Lower leg skin (tissue), 4 donors: ENCODE measurements at regions not wholly inside any gene's neighbourhood (a gene's known extent, or its start where the extent isn't known, plus 50 kb on each side); places are given as distances from the start of the nearest gene placed in this dataset.

Source experiments
- DNase-seq, 2 donors: peaks; one replicate each; pipeline ENCODE4 v3.0.0-alpha.2; 2019; ENCODE audit warnings: low spot score in 2 of 2
- H3K4me3 ChIP-seq: fragments of 200-600 bp; sonication (generic); 2 replicates; pipeline ENCODE4 v1.5.1; 2017; ENCODE audit warnings: mild to moderate bottlenecking, low read depth; ENCODE audit not compliant: poor library complexity, severe bottlenecking
- CTCF ChIP-seq, 3 donors: fragments of 450-650 bp; IDR thresholded peaks; one replicate each; pipeline ENCODE4 v1.5.1; 2016; ENCODE audit warnings: antibody characterized with exemption in 3 of 3, mild to moderate bottlenecking in 3 of 3, moderate library complexity in 2 of 3
- POLR2A ChIP-seq, 2 donors: fragments of 450-650 bp; IDR thresholded peaks; one replicate each; pipeline ENCODE4 v1.6.1; 2016 to 2017; ENCODE audit warnings: antibody characterized with exemption in 2 of 2, mild to moderate bottlenecking in 1 of 2, moderate library complexity in 1 of 2
- WGBS, 2 donors: methylation state at CpG; one replicate each; pipeline ENCODE4 v1.1.5; 2018; 5-methylcytosine and 5-hydroxymethylcytosine counted together
- intact Hi-C: fragments of 100-400 bp; cut with DNase I; formaldehyde crosslinking; loops from one replicate; pipeline ENCODE4 v1.15.0; 2023; ENCODE audit warnings: low total_unique reads

GRCh38 chr12:17372508-17372907 is 717.5 kb downstream of the RERGL start:
- no peak overlapping the region for H3K4me3 ChIP-seq
- 14 to 31% methylated on average over 1 of the region's 1 CpG for WGBS, 2 donors
- intact Hi-C loops = no loop called here
- no peak for TF ChIP-seq CTCF (IDR thresholded peaks at IDR 0.05)
- TF ChIP-seq POLR2A (IDR thresholded peaks at IDR 0.05) = no peak
- no peak for DNase-seq

DNA sequence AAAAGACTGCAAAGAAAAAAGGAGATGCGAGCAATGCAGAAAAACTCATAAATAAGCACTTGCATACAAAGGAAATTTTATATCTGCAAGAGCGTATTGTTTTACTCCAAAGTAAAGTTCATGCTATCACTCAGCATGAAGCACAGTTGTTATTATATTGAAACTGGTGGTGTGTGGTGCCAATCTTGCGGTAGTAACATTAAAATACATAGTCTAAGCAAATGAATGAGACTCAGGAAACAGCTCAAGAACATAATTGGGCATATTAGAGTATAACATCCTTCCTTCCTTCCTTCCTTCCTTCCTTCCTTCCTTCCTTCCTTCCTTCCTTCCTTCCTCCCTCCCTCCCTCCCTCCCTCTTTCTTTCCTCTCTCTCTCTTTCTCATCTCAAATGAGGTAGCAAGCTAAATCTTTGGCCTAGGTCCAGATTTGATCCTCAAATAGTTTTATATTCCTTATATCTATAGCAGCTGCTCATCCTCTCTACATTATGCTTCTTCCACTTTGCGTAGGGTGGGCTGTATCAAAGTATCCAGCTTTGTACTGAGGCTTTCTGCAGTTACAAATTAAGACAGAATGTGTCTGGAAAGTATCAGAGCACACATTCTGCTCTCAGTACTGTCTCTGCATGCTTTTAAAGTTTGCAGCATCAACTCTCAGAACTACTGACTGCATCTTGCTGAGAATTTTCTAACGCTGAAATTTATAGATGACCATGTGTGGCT is 718.3 kb downstream of the RERGL start:
- WGBS, 2 donors = 60 to 65% methylated on average over 5 of the region's 5 CpGs
- DNase-seq = no peak
- intact Hi-C loops = no loop called here
- TF ChIP-seq POLR2A (IDR thresholded peaks at IDR 0.05) = no peak
- no peak for TF ChIP-seq CTCF (IDR thresholded peaks at IDR 0.05)
- no peak overlapping the region for H3K4me3 ChIP-seq

GRCh38 chr12:17370621-17371020 is 719.4 kb downstream of the RERGL start:
- DNase-seq = no peak
- intact Hi-C loops = no loop called here
- no peak overlapping the region for H3K4me3 ChIP-seq
- TF ChIP-seq CTCF (IDR thresholded peaks at IDR 0.05) = no peak
- no peak for TF ChIP-seq POLR2A (IDR thresholded peaks at IDR 0.05)

GRCh38 chr12:17369556-17369955 is 720.4 kb downstream of the RERGL start:
- H3K4me3 ChIP-seq = no peak overlapping the region
- TF ChIP-seq CTCF (IDR thresholded peaks at IDR 0.05) = no peak
- no peak for TF ChIP-seq POLR2A (IDR thresholded peaks at IDR 0.05)
- no peak for DNase-seq
- intact Hi-C loops = no loop called here
- WGBS, 2 donors = 67 to 69% methylated on average over 1 of the region's 1 CpG

DNA sequence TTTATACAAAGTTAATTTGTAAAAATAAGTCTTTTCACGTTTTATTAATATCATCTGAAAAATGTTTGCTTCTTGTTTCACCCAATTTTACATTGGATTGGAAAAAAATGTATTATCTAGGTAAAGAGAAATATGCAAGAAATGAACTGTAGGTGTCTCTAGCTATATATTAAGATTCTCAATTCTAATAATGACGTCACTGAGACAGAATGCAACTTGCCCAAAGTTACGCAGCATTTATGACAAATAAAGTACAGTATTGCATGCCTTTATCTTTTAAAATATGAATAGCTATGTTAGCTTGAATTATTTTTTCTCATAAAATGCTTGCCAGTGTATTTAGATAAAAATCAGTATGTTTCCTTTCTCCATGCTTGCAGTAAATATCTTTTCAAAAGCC is 728.8 kb downstream of the RERGL start:
- TF ChIP-seq POLR2A (IDR thresholded peaks at IDR 0.05) (no peak), CTCF (IDR thresholded peaks at IDR 0.05) (no peak)
- intact Hi-C loops = no loop called here
- no peak overlapping the region for H3K4me3 ChIP-seq
- DNase-seq = no peak
- 51 to 53% methylated on average over 3 of the region's 3 CpGs for WGBS, 2 donors

GRCh38 chr12:17358835-17359234 is 731.2 kb downstream of the RERGL start:
- 52 to 66% methylated on average over 3 of the region's 3 CpGs for WGBS, 2 donors
- intact Hi-C loops = no loop called here
- H3K4me3 ChIP-seq = no peak overlapping the region
- no peak for DNase-seq
- TF ChIP-seq POLR2A (IDR thresholded peaks at IDR 0.05) (no peak), CTCF (IDR thresholded peaks at IDR 0.05) (no peak)
